ENCODE measurements at regions not wholly inside any gene's neighbourhood (a gene's known extent, or its start where the extent isn't known, plus 50 kb on each side); places are given as distances from the start of the nearest gene placed in this dataset.
A peak's percentile ranks its signal among the peaks of the same experiment; 100 is the strongest.

GRCh38 chr21:28539623-28539988, 453.1 kb downstream of the LTN1 start:
- no peak for TF ChIP-seq CTCF (IDR thresholded peaks at IDR 0.05)
- no peaks in the 10 kb centered on the region for H3K27me3 ChIP-seq (replicated peaks; ENCODE audit: insufficient read depth)
- ATAC-seq (ENCODE audit: insufficient number of reproducible peaks, low FRiP score, low read depth) (no peak), DNase-seq (ENCODE audit: low spot score) (no peak)
- H3K27ac ChIP-seq = no peak overlapping the region
- no peaks in the 10 kb centered on the region for H3K9me3 ChIP-seq
- H3K36me3 ChIP-seq = no peaks in the 10 kb centered on the region
- peaks cover 0 to 5% of the 10 kb centered on the region in 2 donors for H3K4me1 ChIP-seq (ENCODE audit: control insufficient read depth in 1 of 2, low read depth in 2 of 2)
- H3K4me3 ChIP-seq = no peak overlapping the region

GRCh38 chr21:28538987-28539622, 453.6 kb downstream of the LTN1 start:
- TF ChIP-seq CTCF (IDR thresholded peaks at IDR 0.05) = no peak

GRCh38 chr21:28537371-28538079, 455.2 kb downstream of the LTN1 start:
- DNase-seq (ENCODE audit: low spot score) (no peak), ATAC-seq (ENCODE audit: insufficient number of reproducible peaks, low FRiP score, low read depth) (no peak)
- H3K9me3 ChIP-seq = no peaks in the 10 kb centered on the region
- no peak for TF ChIP-seq CTCF (IDR thresholded peaks at IDR 0.05)
- H3K27me3 ChIP-seq (replicated peaks; ENCODE audit: insufficient read depth) = no peaks in the 10 kb centered on the region
- no peak overlapping the region for H3K4me3 ChIP-seq
- peaks cover 0 to 5% of the 10 kb centered on the region in 2 donors for H3K4me1 ChIP-seq (ENCODE audit: control insufficient read depth in 1 of 2, low read depth in 2 of 2)
- H3K27ac ChIP-seq = peak overlapping the region in 1 of 2 donors; percentile 13
- no peaks in the 10 kb centered on the region for H3K36me3 ChIP-seq

More at GRCh38 chr21:28538987-28539622, 453.6 kb downstream of the LTN1 start:
- no peak for DNase-seq (ENCODE audit: low spot score)
- Histone ChIP-seq H3K27me3 (replicated peaks; ENCODE audit: insufficient read depth) (no peaks in the 10 kb centered on the region), H3K27ac (no peak overlapping the region), H3K9me3 (no peaks in the 10 kb centered on the region), H3K4me3 (no peak overlapping the region), H3K36me3 (no peaks in the 10 kb centered on the region), H3K4me1 (ENCODE audit: control insufficient read depth in 1 of 2, low read depth in 2 of 2) (peaks cover 0 to 5% of the 10 kb centered on the region in 2 donors)
- ATAC-seq (ENCODE audit: insufficient number of reproducible peaks, low FRiP score, low read depth) = no peak

GRCh38 chr21:28532446-28532845, 460.2 kb downstream of the LTN1 start:
- TF ChIP-seq CTCF (IDR thresholded peaks at IDR 0.05) = no peak
- ATAC-seq (ENCODE audit: insufficient number of reproducible peaks, low FRiP score, low read depth) = no peak

GRCh38 chr21:28523367-28523766, 469.3 kb downstream of the LTN1 start:
- Histone ChIP-seq H3K27ac (no peak overlapping the region), H3K4me3 (no peak overlapping the region), H3K4me1 (ENCODE audit: control insufficient read depth in 1 of 2, low read depth in 2 of 2) (peaks cover 0 to 3% of the 10 kb centered on the region in 2 donors), H3K9me3 (no peaks in the 10 kb centered on the region), H3K27me3 (replicated peaks; ENCODE audit: insufficient read depth) (no peaks in the 10 kb centered on the region), H3K36me3 (no peaks in the 10 kb centered on the region)
- ATAC-seq (ENCODE audit: insufficient number of reproducible peaks, low FRiP score, low read depth) (no peak), DNase-seq (ENCODE audit: low spot score) (no peak)
- no peak for TF ChIP-seq CTCF (IDR thresholded peaks at IDR 0.05)

More at GRCh38 chr21:28532446-28532845, 460.2 kb downstream of the LTN1 start:
- Histone ChIP-seq H3K36me3 (no peaks in the 10 kb centered on the region), H3K27me3 (replicated peaks; ENCODE audit: insufficient read depth) (no peaks in the 10 kb centered on the region), H3K4me1 (ENCODE audit: control insufficient read depth in 1 of 2, low read depth in 2 of 2) (peaks cover 0 to 3% of the 10 kb centered on the region in 2 donors), H3K4me3 (no peak overlapping the region), H3K27ac (no peak overlapping the region), H3K9me3 (no peaks in the 10 kb centered on the region)
- DNase-seq (ENCODE audit: low spot score) = no peak

Measured in thoracic aorta (tissue), 2 donors.